ENCODE measurements at regions not wholly inside any gene's neighbourhood (a gene's known extent, or its start where the extent isn't known, plus 50 kb on each side); places are given as distances from the start of the nearest gene placed in this dataset.

- no peak for DNase-seq (ENCODE audit: low read depth in 2 of 3, low spot score in 2 of 3)
Observed at GRCh38 chr6:163837691-163838431, 423.3 kb downstream of the QKI start.

GRCh38 chr6:163836876-163837690, 422.6 kb downstream of the QKI start:
- no peak for DNase-seq (ENCODE audit: low read depth in 2 of 3, low spot score in 2 of 3)

GRCh38 chr6:163835439-163836171, 421.1 kb downstream of the QKI start:
- no peak for DNase-seq (ENCODE audit: low read depth in 2 of 3, low spot score in 2 of 3)

- DNase-seq (ENCODE audit: low read depth in 2 of 3, low spot score in 2 of 3) = no peak
Observed at GRCh38 chr6:163834226-163834970, 419.9 kb downstream of the QKI start.

- no peak for DNase-seq (ENCODE audit: low read depth in 2 of 3, low spot score in 2 of 3)
Observed at GRCh38 chr6:163831736-163832135, 417.2 kb downstream of the QKI start.

GRCh38 chr6:163830641-163831040, 416.1 kb downstream of the QKI start:
- DNase-seq (ENCODE audit: low read depth in 2 of 3, low spot score in 2 of 3) = no peak

- no peak for DNase-seq (ENCODE audit: low read depth in 2 of 3, low spot score in 2 of 3)
Observed at GRCh38 chr6:163828038-163828795, 413.7 kb downstream of the QKI start.

GRCh38 chr6:163827143-163827542, 412.6 kb downstream of the QKI start:
- no peak for DNase-seq (ENCODE audit: low read depth in 2 of 3, low spot score in 2 of 3)

- DNase-seq (ENCODE audit: low read depth in 2 of 3, low spot score in 2 of 3) = no peak
Observed at GRCh38 chr6:163826629-163827028, 412.1 kb downstream of the QKI start.

GRCh38 chr6:163825033-163825432, 410.5 kb downstream of the QKI start:
- DNase-seq (ENCODE audit: low read depth in 2 of 3, low spot score in 2 of 3) = peak in 2 of 3 donors; percentile 24 to 68

- DNase-seq (ENCODE audit: low read depth in 2 of 3, low spot score in 2 of 3) = no peak
Observed at GRCh38 chr6:163823577-163823976, 409.1 kb downstream of the QKI start.

- no peak for DNase-seq (ENCODE audit: low read depth in 2 of 3, low spot score in 2 of 3)
Observed at GRCh38 chr6:163820745-163821458, 406.4 kb downstream of the QKI start.

- DNase-seq (ENCODE audit: low read depth in 2 of 3, low spot score in 2 of 3) = no peak
Observed at GRCh38 chr6:163820171-163820570, 405.7 kb downstream of the QKI start.

GRCh38 chr6:163818719-163819118, 404.2 kb downstream of the QKI start:
- no peak for DNase-seq (ENCODE audit: low read depth in 2 of 3, low spot score in 2 of 3)

- DNase-seq (ENCODE audit: low read depth in 2 of 3, low spot score in 2 of 3) = no peak
Observed at GRCh38 chr6:163816441-163816840, 401.9 kb downstream of the QKI start.

GRCh38 chr6:163815796-163816195, 401.3 kb downstream of the QKI start:
- no peak for DNase-seq (ENCODE audit: low read depth in 2 of 3, low spot score in 2 of 3)

GRCh38 chr6:163814494-163815364, 400.2 kb downstream of the QKI start:
- DNase-seq (ENCODE audit: low read depth in 2 of 3, low spot score in 2 of 3) = no peak

- no peak for DNase-seq (ENCODE audit: low read depth in 2 of 3, low spot score in 2 of 3)
Observed at GRCh38 chr6:163813979-163814493, 399.5 kb downstream of the QKI start.

Measured in hematopoietic multipotent progenitor cell (in vitro differentiated cells).